WTC11 (cell line): ENCODE measurements at regions not wholly inside any gene's neighbourhood (a gene's known extent, or its start where the extent isn't known, plus 50 kb on each side); places are given as distances from the start of the nearest gene placed in this dataset.

ENCODE experiments used
- AR ChIP-seq: fragments of 250-450 bp; sonication (Bioruptor Pico); IDR thresholded peaks from 2 replicates; pipeline ENCODE4 v1.9.0; 2021; ENCODE audit warnings: mild to moderate bottlenecking

GRCh38 chr4:122328893-122329292, 49.9 kb upstream of the ADAD1 start (continued):
- TF ChIP-seq AR = no peak
- TF ChIP-seq, all 79 proteins: peak for 0
